NCI-H1105 (cell line): ENCODE measurements at regions not wholly inside any gene's neighbourhood (a gene's known extent, or its start where the extent isn't known, plus 50 kb on each side); places are given as distances from the start of the nearest gene placed in this dataset.
"Not testable (repeated sequence)": the region's sequence is repeated elsewhere in the genome, so short reads cannot be mapped to it uniquely, and the experiment has no call there.

Experiments
- DNase-seq: peaks from one replicate; lab custom pipeline; 2025; lab: John Stamatoyannopoulos, UW

DNA sequence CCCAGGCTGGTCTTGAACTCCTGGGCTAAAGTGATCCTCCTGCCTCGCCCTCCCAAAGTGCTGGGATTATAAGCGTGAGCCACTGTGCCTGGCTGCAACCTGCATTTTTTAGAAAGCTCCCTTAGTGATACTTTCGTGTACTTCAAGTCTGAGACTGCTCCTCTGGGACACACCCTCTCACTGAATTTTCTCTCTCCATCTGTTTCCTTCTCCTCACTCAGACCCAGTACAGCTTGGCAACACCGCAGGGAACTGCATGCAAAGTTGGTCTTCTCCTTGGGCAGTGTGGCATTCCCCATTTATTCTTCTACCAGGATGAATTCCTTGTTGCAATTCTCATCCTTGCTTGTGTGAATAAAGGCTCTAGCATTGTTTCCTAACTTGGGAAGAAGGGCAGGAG is 175.9 kb downstream of the LPIN1 start:
- no peak for DNase-seq

DNA sequence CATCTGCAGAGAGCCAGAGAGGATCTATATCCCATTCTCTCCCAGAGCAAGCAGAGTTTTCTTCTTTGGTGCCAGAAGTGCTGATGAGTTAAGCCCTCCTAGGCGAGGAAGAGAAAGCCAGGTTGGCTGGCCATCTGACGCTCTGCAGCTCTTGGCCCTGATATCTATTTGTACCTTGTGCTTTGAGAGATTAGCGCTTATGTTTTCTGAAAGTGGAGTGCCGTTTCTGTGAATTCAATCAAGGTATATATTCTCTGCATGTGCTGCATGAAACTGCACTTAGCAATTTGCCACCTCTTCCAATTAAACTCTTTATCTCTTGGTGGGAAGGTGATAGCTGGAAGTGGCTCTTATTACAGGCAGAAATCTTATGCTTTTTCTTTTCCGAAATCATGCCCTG is 177.5 kb downstream of the LPIN1 start:
- no peak for DNase-seq

DNA sequence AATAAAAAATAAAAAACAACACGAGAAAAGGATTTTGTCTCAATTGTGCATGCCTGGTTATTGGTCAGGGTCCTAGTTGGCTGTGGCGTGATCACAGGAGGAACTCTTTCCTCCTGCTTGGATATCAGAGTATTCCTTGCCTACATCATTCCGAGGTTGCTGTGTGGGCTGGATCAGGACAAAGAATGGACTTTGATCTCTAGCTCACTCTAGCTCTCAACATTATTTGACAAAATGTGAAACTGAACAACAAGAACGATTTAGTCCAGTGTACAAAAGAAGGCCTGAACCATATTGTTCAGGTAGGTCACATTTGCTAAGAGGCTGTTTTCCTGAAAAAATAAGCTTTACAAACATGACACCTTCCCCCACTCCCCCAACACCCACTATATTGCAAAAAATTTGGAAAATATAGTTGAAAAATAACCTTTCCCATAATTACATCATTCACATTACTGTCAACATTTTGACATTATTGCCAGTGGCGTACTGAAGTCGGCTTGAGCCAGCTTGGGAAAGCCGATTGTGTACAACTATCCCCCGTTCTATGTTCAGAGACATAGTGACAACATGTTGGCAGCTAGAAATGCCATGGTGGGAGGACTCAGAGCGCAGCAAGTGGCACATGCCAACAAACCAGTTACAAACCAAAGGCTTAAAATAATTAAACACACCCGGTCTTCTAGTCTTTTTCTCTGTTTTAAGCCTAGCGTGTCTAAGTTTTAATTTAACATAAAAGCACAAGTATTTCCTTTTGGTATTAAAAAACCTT is 179.0 kb downstream of the LPIN1 start:
- DNase-seq = no peak

- no peak for DNase-seq
These were observed 183.9 kb downstream of the LPIN1 start for GRCh38 chr2:11930211-11930761.

DNA sequence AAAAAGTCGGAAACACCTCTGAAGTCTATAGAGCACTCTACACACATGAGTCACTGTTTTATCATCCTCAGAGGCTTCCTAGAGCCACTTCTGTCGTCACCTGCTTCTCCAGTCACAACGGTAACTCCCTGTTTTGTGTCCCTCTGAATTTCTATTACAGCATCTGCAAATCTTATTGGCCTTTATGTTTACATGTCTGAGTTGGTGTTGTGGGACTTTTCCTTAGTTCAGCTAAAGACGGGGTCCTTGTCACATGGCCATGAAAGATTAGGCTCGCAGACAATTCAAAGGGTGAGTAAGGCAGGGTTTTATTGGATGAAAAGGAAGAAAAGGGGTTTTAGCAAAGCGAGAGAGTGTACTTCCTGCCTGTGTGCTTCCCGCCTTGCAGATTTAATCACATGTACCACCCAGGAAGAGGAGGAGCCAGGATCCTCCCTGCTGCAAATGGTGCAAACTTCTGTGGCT is 185.6 kb downstream of the LPIN1 start:
- DNase-seq = no peak

DNA sequence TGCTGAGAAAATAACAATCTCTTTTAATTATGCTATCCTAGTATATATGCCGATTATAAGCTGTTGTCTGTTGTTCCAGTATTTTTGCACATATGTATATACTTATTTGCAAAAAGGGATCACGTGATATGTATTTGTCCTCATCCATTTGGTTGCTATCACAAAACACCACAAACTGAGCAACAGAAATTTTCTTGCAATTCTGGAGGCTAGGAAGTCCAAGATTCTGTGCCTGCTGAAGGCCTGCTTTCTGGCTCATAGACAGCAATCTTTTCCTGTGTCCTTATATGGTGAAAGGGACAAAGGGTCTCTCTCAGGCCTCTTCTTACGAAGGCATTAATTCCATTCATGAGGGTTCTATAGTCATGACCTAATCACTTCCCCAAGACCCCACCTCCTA is 186.5 kb downstream of the LPIN1 start:
- no peak for DNase-seq

DNA sequence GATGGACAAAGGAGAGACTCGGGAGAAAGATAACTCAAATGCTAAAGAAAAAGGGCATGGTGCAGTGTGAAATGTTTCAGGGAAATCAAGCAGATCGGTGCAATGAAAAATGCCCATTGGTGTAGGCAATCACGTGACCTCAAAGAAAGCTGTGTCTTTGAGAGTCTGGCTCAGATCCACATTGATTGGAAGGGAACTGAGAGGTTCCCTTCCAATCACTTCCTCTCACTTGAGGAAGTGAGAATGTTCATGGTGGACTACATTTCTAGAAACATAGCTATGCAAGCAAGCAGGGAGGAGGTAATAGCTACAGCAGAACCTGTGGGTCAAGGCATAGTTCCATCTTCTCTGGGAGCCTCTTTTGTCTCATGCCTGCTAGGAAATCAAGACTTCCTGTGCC is 187.4 kb downstream of the LPIN1 start:
- no peak for DNase-seq

- DNase-seq = no peak
These were observed 190.3 kb downstream of the LPIN1 start for GRCh38 chr2:11936761-11937160.

DNA sequence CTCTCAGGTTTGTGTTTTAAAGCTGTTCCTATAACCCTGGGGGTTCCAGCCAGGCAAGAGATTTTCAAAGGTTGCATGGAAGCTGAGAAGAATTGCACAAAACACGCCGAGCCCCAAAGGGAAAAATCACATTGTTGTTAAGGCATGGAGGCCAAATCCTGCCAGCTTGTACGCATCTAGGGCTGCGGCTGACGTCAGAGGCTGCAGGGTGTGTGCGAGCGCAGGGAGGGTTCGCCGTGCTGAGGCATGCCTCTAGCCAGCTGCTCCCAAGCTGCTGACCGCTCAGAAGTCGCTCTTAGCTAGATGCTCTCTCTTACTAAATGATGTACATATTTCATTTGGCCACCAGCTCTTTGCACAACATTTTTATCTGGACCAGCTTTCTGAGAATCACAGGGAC is 191.8 kb downstream of the LPIN1 start:
- DNase-seq = no peak

GRCh38 chr2:11939523-11939922 is 193.1 kb downstream of the LPIN1 start:
- no peak for DNase-seq

DNA sequence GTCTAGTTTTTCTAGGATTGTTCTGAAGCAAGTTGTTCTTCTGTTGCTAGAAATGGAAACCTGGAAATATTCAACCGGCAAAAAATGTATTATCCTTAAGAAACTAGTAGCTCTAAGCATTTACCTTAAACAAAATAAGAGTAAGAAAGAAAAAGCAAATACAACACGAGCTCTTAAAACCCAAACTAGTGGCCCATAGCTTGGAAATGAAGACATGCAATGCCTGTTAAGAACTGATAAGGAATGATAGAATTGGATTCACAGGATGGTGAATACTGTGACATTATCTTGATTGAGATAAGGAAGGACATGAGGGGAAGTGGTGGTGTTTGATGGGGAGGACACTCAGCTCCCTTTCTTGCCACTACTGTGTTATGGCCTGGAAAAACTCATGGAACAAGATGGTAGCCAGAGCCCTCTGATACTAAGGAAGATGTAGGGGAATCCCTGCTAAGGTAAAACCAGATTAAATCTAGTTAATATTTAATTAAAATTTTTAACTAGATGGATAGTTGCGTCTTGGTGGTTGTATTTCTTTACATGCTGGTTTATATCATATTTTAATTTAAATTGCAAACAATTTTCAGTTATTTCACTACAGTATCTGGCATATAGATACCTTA is 193.8 kb downstream of the LPIN1 start:
- no peak for DNase-seq

DNA sequence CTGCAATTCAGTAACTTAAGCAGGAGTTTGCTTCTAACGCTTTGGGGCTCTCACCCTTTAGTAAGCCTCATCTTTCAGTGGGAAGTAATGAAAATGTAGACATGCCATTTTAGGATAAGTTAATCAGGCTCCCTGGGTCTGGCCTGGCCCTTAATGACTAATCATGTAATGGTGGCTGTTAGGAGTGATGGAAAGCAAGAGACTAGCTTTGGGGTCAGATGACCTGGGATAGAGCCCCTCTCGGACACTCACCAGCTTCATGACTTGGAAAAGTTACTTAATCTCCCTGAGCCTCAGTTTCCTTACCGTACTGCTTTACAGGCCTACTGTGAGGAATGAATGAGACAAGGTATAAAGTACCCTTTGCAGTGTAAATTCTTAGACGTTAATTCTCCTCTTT is 194.4 kb downstream of the LPIN1 start:
- no peak for DNase-seq

DNA sequence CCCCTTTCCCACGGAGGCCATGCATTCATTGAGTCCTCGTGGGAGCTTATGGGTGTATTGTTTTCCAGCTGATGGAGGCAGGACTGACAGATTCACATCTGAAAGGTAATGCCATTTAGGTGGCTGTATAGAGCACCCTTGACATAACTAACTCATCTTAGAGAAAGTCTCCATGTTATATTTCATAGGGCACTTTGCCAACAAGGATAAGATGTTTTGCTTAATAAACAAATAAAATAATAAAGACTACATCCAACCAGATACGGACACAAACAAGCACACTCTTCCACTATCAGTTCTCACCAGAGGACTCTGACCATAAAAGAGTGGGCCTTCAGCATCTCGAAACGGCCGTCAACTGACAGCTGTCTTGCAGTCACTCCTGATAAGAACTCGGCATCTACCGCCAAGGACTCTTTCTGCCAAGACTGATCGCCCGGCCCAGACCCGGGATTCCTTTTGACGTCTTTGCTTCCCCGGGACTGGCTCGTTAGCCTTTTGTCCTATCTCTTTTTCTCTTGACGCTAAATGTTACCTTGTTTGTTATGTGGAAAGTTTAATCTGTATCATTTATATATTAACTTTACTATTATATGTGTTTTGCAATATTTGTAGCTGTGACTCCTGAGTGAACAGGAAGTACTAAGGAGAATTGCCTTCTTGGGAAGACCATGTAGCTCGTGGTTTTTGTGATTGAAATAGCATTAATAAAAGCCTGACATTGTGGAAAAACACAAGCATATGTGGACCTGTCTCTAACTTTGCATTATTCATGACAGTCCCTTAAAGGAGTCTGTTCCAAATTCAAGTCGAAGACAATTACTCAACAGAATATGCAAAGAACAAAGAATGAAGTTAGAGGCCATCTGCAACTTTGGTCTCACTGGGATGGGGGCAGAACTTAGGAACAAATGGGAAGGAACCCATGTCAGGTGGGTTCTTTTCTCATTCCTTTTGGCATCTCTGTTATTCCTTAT is 195.1 kb downstream of the LPIN1 start:
- DNase-seq = no peak

DNA sequence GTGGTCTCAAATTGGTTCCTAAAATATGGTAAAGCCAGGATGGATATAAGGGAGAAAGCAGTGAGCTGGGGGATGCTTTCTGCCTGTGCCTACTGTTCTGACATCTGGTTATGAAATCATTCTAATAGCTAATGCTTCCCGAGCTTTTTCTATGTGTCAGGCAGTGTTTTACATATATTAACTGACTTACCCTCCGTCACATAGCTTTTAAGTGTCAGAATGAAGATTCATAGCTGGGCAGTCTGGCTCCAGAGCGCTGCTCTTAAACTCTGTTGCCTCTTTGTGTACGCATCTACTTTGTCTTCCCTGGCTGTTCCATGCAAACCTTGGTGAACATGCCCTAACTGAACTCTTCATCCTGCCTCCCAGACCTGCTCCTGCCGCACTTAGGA is 195.7 kb downstream of the LPIN1 start:
- DNase-seq = no peak

DNA sequence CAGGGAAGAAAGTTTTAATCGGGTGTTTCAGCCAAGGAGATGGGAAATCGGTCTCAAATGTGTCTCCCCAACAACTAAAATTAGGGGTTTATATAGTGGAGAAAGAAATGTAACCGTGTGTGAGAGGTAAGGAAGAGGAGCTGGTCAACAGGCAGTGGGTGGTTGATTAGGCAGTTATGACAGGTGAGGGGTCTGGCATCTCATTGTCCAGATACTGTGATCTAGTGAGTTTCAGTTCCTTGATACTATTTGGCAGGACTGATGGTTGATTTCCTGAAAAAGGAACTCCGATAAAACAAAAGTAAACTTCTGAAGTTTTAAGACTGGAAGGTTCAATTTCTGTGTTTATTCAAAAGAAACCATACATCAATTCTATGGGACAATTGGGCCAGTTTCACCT is 197.9 kb downstream of the LPIN1 start:
- DNase-seq = no peak

DNA sequence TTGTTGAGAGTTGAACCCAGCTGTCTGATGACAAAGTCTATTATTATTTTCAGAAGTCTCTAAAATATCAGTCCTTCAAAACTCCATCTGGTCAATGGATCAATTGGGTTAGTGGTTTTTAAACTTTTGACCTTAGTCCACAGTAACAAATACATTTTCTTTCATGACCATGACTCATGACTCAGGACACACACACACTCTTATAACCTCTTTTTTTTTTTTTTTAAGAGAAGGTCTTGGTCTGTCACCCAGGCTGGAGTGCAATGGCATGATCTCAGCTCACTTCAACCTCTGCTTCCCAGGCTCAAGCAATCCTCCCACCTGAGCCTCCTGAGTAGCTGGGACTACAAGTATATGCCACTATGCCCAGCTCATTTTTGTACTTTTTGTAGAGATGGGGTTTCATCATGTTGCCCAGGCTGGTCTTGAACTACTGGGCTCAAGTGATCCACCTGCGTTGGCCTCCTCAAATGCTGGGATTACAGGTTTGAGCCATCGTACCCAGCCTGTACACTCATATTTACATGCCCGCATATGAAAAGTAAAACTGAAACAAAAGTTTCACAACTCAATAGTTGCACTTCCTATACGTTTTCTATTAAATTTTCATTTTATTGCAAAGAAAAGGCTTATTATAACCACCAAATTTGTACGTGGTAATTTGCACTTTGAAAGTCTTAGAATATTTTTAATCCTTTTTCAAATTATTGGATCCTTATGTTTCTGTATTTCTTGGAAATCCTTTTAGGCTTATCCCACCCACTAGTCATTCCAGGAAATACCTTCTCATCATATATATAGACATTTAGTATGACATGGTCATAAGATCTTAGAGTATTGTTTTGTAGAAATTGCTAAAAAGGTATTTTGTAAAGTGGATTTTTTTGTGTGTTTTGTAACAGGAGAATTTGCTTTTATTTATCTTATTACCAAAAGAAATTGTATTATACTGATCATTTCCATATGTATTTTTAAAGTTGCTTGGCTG is 199.0 kb downstream of the LPIN1 start:
- DNase-seq = no peak

GRCh38 chr2:11947956-11948355 is 201.5 kb downstream of the LPIN1 start:
- no peak for DNase-seq

DNA sequence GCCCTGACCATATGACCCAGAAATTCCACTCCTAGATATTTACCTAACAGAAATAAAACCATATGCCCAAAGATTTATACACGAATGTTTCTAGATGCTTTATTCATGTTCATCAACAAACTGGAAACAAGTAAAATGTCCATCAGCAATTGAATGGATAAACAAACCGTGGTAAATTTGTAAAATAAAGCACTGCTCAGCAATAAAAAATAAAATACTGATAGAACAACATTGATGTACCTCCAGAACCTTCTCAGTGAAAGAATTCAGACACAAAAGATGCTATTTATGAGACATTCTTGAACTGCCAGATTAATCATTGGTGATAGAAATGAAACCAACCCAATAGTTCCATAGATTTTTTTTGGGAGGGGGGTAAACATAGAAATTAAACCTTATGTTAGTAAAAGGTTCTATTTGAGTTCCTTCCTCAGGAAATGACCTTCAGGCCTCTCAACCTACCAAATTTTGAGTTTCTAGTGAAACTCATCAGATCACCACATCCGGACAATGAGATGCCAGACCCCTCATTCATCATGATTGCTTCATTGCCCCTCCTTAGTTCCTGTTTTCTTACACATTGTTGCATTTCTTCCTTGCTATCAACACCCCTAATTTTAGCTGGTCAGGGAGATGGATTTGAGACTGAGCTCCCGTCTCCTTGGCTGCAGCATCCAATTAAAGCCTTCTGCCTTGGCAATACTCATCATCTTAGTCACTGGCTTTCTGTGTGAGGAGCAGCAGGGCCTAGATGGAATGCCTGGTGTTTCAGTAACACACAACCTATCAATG is 203.5 kb downstream of the LPIN1 start:
- no peak for DNase-seq

DNA sequence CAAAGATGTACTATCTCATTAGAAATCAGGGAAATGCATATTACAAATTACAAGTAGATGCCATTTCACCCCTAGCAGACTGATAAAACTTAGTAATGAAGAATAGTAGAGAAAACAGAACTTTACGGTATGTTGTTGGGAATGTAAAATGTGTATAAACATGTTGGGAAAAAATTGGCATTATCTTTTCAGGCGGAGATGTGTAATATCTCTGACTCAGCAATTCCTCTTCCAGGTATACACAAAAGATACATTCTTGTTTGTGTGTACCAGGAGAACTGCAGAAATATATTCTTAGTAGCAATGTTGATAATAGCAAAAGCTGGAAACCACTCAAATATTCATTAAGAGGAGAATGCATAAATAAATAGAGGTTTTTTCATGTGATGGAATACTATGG is 204.5 kb downstream of the LPIN1 start:
- DNase-seq = no peak

- DNase-seq = not testable (repeated sequence)
These were observed 205.1 kb downstream of the LPIN1 start for GRCh38 chr2:11951492-11951891.
